D341Med (cell line): ENCODE measurements at regions not wholly inside any gene's neighbourhood (a gene's known extent, or its start where the extent isn't known, plus 50 kb on each side); places are given as distances from the start of the nearest gene placed in this dataset.
"Not testable (repeated sequence)": the region's sequence is repeated elsewhere in the genome, so short reads cannot be mapped to it uniquely, and the experiment has no call there.

ENCODE experiments used
- DNase-seq: peaks from one replicate; pipeline ENCODE4 v3.0.0; 2012; ENCODE audit warnings: low spot score

DNA sequence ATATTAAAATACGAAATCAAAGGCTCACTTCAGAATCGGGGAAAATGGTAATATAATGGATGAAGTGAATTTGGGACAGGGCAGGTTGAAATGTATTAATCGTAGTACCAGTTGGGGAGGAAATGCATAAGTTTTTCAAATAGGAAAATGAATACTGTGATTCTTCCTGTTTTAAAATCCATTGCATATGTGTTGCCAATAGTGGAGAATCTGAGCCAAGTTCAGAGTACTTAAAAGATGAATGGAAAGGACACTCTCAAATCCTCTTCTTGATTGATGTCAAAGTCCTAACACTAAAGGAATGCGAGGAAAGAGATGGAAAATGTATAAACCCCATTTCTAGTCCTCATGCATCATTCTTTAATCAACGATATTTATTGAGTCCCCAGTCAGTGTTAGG, 160.9 kb upstream of the CCNG1 start:
- no peak for DNase-seq

DNA sequence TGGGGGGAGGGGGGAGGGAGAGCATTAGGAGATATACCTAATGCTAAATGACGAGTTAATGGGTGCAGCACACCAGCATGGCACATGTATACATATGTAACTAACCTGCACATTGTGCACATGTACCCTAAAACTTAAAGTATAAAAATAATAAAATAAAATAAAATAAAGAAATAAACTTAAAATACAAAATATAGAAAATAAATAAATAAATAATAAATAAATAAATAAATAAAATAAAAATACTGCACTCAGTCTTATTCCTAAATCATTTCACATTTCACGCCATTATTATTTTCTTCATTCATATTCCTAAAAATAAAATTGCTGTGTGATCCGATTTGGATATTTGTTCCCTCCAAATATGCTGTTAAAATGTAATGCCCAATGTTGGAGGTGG, 156.5 kb upstream of the CCNG1 start:
- DNase-seq, result not testable (repeated sequence)

DNA sequence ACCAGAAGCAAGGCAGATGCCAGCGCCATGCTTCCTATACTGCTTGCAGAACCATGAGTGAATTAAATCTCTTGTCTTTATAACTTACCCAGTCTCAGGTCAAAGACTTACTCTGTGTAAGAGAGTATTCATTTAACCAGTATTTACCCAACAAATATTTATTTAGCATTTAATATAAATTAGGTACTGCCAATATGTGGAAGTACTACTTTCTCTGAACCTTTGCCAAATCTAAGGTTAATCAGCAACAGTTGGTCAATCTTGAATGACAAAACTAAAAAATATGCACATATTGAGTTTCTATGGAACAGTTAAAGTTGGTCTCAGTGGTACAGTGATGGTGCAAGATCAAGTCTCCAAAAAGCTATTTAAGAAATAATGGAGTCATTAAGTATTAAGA, 155.9 kb upstream of the CCNG1 start:
- no peak for DNase-seq

DNA sequence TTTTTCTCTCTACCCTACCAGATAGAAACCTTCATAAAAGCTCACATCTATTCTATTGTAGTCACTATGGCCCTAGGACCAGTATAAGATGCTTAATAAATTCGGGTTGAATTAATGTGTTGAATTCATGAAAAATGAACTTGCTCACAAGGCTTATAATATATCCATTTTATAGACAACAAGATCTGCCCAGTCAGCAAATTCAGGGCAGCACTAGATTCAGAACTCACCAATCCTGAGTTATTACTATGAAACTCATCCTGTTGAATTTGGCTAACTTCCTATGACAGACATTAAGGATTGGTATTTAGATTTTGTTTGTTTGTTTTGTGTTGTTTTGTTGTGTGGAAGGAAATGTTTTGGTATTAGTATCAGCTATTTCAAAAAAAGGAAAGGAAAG, 143.6 kb upstream of the CCNG1 start:
- no peak for DNase-seq

DNA sequence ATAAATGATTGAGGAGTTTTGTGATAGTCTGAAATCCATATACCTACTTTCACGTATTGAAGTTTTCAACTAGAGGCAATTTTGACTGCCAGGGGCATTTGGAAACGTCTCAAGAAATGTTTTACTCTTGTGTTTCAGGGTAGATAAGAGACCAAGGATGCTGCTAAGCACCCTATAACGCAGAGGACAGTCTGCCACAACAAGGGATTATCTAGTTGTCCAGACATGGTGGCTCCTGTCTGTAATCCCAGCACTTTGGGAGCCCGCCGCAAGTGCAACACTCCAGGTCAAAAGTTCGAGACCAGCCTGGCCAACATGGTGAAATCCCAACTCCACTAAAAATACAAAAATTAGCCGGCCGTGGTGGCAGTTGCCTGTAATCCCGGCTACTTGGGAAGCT, 133.7 kb upstream of the CCNG1 start:
- no peak for DNase-seq

DNA sequence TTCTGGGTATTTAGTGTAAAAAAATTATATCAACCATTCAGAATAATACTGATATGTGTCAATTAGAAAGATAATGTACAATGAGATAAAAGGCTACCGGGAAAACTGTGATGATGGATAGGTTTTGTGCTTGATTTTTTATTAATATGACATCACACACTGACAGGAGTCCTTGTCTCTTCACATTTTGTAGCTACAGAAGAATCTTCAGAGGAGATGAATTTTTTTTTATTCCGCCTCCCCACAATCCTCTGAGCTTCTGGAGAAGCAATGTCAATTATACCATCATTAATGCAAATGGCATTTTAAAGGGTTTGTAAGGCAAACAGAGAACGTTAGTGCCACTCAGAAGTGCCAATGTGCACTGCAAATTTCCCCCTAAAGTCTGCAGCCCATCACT, 131.7 kb upstream of the CCNG1 start:
- no peak for DNase-seq

DNA sequence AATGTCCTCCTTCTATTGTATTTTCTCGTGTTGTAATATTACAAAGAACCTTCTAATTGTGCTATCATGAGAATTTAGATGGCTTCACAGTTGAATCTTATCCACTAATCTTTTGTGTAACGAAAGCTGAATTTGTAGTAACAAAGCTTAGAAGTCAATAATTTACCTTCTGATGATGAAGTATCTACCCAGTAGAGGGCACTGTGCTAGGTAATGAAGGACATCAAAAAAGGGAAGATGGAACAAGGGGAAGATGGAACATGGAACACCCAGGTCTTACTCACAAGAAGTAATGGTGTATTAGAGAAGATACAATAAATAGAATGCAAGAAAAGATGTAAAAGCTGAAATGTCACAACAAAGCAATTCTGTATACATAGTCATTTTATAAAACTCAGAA, 131.0 kb upstream of the CCNG1 start:
- DNase-seq, result no peak

DNA sequence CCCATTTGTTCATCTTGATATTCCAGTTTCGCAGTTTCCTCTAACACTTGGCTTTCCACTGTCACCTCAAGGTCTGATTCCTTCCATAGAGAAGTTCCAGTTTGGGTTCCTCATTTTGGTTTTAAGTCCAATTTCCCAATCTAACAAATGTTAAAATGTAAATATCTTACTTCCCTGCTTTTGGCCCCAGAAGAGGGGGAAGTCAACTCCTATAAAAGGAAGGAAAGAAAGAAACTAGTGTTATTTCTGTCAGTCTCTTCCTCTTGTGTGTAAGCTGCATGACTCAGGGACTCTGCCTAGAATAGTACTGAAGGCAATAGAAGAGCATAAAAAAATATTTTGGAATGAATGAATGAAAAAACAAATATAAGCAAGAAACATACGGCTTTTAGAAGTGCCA, 127.5 kb upstream of the CCNG1 start:
- no peak for DNase-seq

DNA sequence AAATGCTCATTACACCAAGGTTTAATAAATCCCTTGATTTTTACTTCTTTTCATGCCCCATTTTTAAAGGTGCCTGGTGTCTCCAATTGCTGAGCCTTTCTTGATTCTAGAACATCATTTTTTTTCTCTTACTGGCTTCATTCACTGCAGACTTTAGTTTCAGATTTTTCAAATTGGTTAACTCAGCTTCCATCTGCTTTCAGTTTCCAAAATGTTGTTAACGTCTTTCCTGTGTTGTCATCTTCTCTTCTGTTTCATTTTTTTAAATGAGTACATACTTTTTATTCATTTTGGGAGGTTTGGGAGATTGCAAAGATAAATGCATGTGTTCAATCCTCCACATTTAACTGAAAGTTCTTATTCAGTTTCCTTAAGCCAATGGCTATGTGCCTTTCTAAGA, 126.4 kb upstream of the CCNG1 start:
- DNase-seq, result no peak

DNA sequence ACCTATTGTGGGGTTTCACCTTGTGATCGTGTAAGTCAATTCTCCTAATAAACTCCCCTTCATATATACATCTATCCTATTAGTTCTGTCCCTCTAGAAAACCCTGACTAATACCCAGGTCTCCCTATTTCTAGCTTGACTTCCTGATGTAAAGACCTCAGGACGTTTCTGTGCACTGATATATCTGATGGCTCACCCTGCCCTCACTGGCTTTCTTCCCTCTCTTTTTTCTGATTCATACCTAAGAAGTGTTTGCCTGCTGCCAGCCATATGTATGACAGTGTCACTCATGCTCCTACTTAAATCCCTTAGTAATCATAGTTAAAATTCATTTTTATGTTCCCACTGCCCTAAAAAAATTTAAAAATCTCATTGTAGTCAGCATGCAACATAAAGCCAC, 124.8 kb upstream of the CCNG1 start:
- no peak for DNase-seq

DNA sequence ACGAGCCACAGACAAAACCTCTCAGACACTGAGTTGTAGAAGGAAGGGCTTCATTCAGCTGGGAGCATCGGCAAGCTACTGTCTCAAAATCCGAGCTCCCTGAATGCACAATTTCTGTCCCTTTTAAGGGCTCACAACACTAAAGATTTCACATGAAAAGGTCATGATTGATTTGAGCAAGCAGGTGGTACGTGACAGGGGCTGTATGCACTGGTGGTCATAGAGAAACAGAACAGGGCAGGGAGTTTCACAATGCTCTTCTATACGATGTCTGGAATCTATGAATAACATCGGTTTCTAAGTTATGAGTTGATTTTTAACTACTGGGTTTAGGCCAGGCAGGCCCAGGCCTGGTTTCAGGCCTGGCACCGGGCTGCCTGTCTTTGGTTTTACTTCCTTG, 124.3 kb upstream of the CCNG1 start:
- not testable (repeated sequence) for DNase-seq

DNA sequence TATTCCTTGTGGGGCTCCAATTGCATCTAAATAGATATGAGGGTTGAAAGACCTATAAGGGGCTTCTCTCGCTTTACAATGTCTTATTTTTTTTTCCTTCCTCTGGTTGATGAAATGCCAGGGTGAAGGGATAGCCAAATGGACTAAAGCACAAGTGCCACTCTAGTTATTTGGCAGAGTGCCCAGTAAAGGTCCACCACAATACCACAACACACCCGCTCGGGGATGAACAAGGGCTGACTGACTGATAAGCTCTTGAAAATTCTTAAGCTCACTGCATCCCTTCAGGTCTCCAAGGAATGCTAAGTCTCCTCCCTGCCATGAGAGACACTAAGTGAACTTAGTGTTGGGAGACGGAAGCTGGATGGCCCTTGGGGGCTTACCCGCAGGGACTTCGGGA, 121.0 kb upstream of the CCNG1 start:
- DNase-seq, result not testable (repeated sequence)

DNA sequence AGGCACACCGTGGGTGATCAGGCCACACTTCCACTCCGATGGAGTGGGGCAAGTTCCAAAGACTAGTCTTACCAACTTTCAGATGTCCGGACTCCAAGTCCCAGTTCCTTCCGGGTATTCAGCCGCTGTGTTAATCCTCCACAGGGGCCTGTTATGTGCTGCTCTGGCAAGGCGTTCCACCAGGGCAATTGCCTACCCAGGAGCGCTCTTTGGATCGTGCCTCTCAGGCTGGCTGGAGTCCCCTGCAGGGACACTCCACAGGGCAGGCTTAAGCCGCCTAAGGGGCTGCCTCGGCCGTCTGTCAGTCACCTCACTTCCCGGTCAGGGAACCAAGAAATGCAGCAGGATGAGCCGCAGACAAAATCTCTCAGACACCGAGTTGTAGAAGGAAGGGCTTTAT, 118.7 kb upstream of the CCNG1 start:
- no peak for DNase-seq

DNA sequence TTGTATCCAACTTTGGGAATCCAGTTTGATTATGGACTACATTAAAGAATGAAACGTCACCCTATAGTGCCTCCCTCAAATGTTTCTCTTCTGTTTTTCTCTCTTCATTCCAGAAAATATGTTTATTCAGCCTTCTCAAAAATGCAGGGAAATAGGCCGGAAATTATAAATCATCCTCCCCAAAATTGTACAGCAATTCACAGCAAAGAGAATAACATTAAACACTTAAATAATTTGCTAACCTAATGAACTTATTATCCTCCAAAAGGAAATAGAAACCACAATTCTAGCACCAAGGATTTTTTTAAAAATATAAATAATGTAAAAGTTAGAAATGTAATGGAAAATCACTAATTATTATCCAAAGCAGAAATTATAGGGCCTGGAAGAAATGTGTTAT, 115.9 kb upstream of the CCNG1 start:
- DNase-seq, result no peak

DNA sequence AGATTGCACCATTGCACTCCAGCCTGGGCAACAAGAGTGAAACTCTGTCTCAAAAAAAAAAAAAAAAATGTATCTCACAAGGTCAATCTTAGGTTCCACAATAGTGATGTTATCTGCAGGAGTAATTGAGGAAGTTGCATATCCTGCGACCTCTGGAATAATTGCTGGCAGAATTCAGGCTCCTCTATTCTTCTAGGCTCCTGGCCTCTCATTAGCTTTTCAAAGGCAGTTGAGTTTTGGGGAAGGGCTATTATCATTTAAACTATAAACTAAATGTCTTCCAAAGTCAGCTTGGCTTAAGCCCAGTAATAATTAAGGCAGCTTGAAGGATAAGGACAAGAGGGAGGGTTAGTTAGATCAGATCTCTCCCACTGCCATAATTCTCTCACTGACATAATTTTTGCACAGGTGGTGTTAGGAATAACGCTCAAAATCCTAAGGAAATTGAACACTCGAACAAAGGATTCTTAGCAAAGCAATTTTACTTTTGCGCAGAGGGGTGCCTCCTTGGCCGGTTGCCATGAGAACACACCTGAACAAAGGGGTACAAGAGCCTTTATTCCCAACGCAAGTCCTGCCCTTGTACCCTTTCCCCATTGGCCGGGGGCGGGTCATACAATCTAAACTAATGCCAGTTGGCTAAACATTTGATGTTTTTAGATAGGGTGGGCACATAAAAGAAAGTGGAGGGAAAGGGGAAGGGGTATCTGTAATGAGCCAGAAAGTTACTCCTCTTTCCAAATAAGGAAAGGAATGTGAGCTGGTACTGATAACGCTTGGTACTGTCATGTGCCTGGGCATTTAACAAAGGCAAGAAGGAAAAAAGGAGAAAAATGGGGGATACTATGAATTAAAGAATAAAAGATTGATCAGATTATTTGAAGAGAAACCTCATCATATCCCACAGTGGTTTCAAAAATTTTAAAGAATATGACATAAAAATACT, 106.4 kb upstream of the CCNG1 start:
- DNase-seq, result no peak

DNA sequence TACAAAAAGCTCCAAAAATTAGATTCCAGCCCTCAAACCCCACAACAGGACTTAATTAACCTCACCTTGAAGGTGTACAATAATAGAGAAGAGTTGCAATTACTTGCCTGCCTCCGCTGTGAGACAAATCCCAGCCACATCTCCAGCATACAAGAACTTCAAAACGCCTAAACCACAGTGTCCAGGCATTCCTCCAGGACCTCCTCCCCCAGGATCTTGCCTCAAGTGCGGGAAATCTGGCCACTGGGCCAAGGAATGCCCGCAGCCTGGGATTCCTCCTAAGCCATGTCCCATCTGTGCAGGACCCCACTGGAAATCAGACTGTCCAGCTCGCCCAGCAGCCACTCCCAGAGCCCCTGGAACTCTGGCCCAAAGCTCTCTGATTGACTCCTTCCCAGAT, 101.3 kb upstream of the CCNG1 start:
- DNase-seq, result not testable (repeated sequence)

DNA sequence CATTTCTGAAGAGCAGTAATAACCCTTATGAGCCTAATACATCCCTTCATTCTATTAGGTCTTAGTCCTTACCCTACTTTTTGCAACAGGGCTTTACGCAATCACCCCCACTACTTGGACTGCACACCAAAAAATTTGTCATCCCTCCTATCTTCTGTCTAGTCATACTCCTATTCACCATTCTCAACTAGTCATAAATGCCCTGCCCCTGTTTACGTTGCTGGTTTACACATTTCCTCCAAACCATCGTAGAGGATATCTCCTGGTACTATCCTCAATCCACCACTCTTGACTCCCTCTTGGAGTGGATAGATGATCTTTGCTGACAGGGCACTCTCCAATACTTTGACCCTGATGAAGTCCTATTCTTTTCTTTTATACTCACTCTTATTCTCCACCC, 98.2 kb upstream of the CCNG1 start:
- DNase-seq, result no peak

DNA sequence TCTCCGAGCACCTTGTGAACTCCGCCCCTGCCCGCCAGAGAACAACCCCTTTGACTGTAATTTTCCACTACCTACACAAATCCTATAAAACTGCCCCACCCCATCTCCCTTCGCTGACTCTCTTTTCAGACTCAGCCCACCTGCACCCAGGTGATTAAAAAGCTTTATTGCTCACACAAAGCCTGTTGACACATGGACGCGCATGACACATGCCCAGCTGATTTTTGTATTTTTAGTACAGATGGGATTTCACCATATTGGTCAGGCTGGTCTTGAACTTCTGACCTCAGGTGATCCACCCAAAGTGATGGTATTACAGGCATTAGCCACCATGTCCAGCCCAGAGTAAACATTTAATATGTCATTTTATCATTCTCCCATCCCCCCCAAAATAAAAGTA, 97.0 kb upstream of the CCNG1 start:
- DNase-seq, result not testable (repeated sequence)

DNA sequence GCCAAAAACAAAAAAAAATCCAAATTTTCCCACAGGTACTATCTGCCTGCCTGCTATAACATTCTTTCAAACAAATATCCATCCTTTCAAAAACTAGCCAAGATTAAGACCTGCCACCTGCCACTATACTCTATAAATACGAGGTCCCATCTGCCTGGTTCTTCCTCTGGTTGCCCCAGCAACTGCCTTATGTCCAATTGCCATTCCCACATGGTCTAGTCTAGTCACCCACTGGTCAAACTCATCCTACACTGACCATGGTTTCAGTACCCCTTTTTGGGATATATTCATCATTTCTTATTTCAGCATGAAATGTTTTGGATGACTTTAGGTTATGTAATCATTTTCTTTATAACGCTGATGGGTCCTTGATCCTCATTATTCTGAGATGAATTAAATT, 95.1 kb upstream of the CCNG1 start:
- DNase-seq, result no peak

DNA sequence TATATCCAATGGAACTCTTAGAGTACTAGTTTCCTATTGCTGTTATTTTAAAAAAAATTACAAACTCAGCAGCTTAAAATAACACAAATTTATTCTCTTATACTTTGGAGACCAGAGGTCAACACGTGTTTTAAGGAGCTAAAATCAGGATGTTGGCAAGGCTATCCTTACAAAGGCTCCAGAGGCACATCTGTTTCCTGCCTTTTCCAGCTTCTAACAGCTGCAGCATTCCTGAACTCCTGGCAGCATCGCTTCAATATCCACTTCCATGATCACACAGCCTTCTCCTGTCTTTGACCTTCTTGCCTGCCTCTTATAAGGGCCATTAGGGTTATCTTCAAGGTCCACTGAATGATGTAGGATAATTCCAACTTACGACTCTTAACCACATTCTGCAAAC, 92.2 kb upstream of the CCNG1 start:
- no peak for DNase-seq

DNA sequence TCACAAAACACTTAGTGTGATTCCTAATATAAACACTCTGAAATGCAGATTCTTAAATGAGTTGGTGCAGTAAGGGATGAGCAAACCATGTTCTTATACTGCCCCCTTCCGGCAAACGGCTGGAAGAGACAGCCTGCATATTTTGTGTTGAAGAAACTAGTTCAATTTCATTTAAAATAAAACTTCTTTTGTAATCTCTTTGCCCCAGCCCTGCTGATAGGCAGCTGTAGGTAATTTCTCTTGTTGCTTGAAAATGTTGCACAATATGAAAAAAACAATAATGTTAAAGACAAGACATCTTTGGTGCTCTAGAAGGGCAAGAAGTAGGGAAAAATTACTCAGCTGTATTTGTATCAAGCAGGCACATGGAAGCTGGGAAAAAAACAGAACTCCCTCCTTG, 89.7 kb upstream of the CCNG1 start:
- DNase-seq, result peak; percentile 60

DNA sequence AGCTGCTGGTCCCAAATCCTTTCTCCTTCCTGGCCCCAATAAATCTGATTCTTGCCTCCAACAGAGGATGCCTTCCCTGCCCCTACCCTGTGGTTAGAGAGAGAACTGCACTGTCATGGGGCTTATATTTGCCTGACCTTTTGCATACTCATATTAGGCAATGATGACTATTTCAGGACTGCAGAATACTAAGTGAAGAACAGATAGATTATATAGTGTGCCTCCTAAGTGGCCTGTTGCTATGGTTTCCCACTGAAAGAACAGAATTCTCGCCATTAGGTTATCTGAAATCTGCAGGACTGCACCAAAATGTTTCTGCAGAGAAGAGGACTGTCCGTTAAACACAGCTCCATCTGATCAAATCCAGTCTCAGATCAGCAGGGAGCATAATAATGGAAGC, 87.3 kb upstream of the CCNG1 start:
- DNase-seq, result no peak

DNA sequence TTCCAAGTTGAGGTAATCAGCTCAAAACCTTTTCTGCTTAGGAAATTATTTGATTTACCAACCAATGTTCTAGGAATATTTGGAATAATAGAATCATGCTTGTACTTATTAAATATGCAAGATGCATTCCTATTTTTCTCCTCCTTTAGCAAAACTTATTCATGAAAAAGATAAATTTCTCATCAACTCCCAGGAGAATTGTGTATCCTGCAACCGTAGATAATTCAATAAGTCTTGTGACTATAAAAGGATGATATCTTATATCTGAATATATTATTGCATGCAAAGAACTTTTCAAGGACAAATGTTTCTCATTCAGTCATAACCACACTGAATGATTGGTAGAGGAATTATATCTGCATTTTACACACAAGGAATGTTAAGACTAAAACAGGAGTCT, 84.9 kb upstream of the CCNG1 start:
- DNase-seq, result no peak

DNA sequence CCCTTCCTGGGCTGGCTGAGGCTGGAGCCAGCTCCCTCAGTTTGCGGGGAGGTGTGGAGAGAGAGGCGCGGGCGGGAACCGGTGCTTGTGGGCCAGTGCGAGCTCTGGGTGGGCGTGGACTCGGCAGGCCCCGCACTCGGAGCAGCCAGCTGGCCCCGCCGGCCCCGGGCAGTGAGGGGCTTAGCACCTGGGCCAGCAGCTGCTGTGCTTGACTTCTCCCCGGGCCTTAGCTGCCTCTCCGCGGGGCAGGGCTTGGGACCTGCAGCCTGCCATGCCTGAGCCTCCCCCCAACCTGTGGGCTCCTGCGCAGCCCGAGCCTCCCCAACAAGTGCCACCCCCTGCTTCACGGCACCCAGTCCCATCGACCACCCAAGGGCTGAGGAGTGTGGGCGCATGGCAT, 81.6 kb upstream of the CCNG1 start:
- DNase-seq, result not testable (repeated sequence)
